HCT116 (cell line): ENCODE measurements at regions not wholly inside any gene's neighbourhood (a gene's known extent, or its start where the extent isn't known, plus 50 kb on each side); places are given as distances from the start of the nearest gene placed in this dataset.

ENCODE experiments used
- ATAC-seq: fragments of 200-7000 bp; cut with Tn5 transposase; 2 replicates; pipeline ENCODE4 v1.9.1; 2020; ENCODE audit warnings: mild to moderate bottlenecking, moderate library complexity
- BruUV-seq: library from RNA; stranded (reverse); fragments of 400-500 nt; replicated peaks from 2 replicates; lab custom pipeline; 2021; lab: Mats Ljungman, UMichigan
- CTCF ChIA-PET: fragments of 300-600 bp; sonication (Branson Sonifier 250); formaldehyde crosslinking; loops from one replicate; lab custom pipeline; 2021; ENCODE audit warnings: antibody characterized with exemption; lab: Charles Lee
- POLR2A ChIA-PET: fragments of 300-600, 350-600 bp; sonication (Branson Sonifier 250); formaldehyde crosslinking; loops from one replicate; lab custom pipeline; 2021; ENCODE audit warnings: antibody characterized with exemption; lab: Charles Lee
- RAD21 ChIA-PET, 2 experiments: fragments of 300-600 bp; sonication (Branson Sonifier 250); formaldehyde crosslinking; loops; one replicate each; lab custom pipeline; 2023; ENCODE audit warnings: low total read pairs in 2 of 2; ENCODE audit not compliant: uncharacterized antibody in 2 of 2, unreplicated experiment in 2 of 2, low non-redundant PET in 1 of 2; lab: Charles Lee
- DNase-seq: peaks from one replicate; pipeline ENCODE4 v3.0.0-alpha.2; 2010; ENCODE audit warnings: low read depth, low spot score
- H2AFZ ChIP-seq: fragments of 200-600 bp; shearing (Covaris generic), sonication (generic); 2 replicates; pipeline ENCODE4 v1.6.1; 2017; ENCODE audit warnings: low read depth, mixed run types, mixed read lengths, antibody characterized with exemption, low read length; ENCODE audit not compliant: poor library complexity, severe bottlenecking
- H3K27ac ChIP-seq: 2 replicates; pipeline ENCODE4 v1.5.1; 2012; ENCODE audit warnings: low read depth, low read length
- H3K27me3 ChIP-seq: fragments of 200-600 bp; sonication (generic); 2 replicates; pipeline ENCODE4 v1.6.1; 2016; ENCODE audit warnings: mixed run types, low read length, mixed read lengths; ENCODE audit not compliant: insufficient read depth
- H3K36me3 ChIP-seq, 2 experiments: fragments of 200-500 bp in 1 of 2; fragments of 200-600 bp in 1 of 2; sonication (Bioruptor generic) in 1 of 2; sonication (generic) in 1 of 2; 2 replicates each; pipeline versions ENCODE4 v1.5.1 to v1.6.1; 2014 to 2016; ENCODE audit warnings: low read length in 2 of 2, inconsistent platforms in 1 of 2, mixed read lengths in 1 of 2, mixed run types in 1 of 2; ENCODE audit not compliant: insufficient read depth in 2 of 2, control insufficient read depth in 1 of 2
- H3K4me1 ChIP-seq, 2 experiments: fragments of 200-600 bp in 1 of 2; sonication (generic) in 1 of 2; 2 replicates each; pipeline versions ENCODE4 v1.5.1 to v1.6.1; 2012 to 2017; ENCODE audit warnings: low read length in 2 of 2, inconsistent platforms in 1 of 2, mild to moderate bottlenecking in 1 of 2, mixed read lengths in 1 of 2, mixed run types in 1 of 2, moderate library complexity in 1 of 2; ENCODE audit not compliant: insufficient read depth in 2 of 2, control insufficient read depth in 1 of 2
- H3K4me2 ChIP-seq: fragments of 200-600 bp; sonication (generic); 2 replicates; pipeline ENCODE4 v1.6.1; 2017; ENCODE audit warnings: mixed run types, low read length, mixed read lengths
- H3K4me3 ChIP-seq, 2 experiments: fragments of 200-600 bp in 1 of 2; sonication (generic) in 1 of 2; replicated peaks in 1 of 2; 2 replicates each; pipeline ENCODE4 v1.5.1; 2011 to 2016; ENCODE audit warnings: low read length in 2 of 2, control low read depth in 1 of 2, low read depth in 1 of 2, mild to moderate bottlenecking in 1 of 2, mixed read lengths in 1 of 2, mixed run types in 1 of 2
- H3K79me2 ChIP-seq: fragments of 200-600 bp; sonication (generic); 2 replicates; pipeline ENCODE4 v1.6.1; 2017; ENCODE audit warnings: mild to moderate bottlenecking, mixed run types, low read length, moderate library complexity, mixed read lengths; ENCODE audit not compliant: insufficient read depth
- H3K9ac ChIP-seq: fragments of 200-600 bp; sonication (generic); 2 replicates; pipeline ENCODE4 v1.6.1; 2016; ENCODE audit warnings: low read length, mixed read lengths
- H3K9me2 ChIP-seq: fragments of 200-600 bp; sonication (generic), shearing (Covaris generic); 2 replicates; pipeline ENCODE4 v1.6.1; 2017; ENCODE audit warnings: mixed run types, mild to moderate bottlenecking, moderate library complexity; ENCODE audit not compliant: insufficient read depth
- H3K9me3 ChIP-seq, 2 experiments: fragments of 200-500 bp in 1 of 2; fragments of 200-600 bp in 1 of 2; sonication (Bioruptor generic) in 1 of 2; sonication (generic) in 1 of 2; 2 replicates each; pipeline ENCODE4 v1.6.1; 2014 to 2017; ENCODE audit warnings: low read length in 2 of 2, mixed read lengths in 2 of 2, inconsistent platforms in 1 of 2, low read depth in 1 of 2, mild to moderate bottlenecking in 1 of 2, mixed run types in 1 of 2, moderate library complexity in 1 of 2; ENCODE audit not compliant: control insufficient read depth in 1 of 2, insufficient read depth in 1 of 2
- H4K20me1 ChIP-seq: fragments of 200-600 bp; sonication (generic), shearing (Covaris generic); 2 replicates; pipeline ENCODE4 v1.6.1; 2017; ENCODE audit warnings: mixed run types, mild to moderate bottlenecking, moderate library complexity; ENCODE audit not compliant: insufficient read depth
- CEBPB ChIP-seq: IDR thresholded peaks from 2 replicates; pipeline ENCODE4 v1.6.1; 2012; ENCODE audit warnings: low read depth
- EGR1 ChIP-seq: IDR thresholded peaks from 2 replicates; pipeline ENCODE4 v1.6.1; 2012; ENCODE audit warnings: low read depth
- ELF1 ChIP-seq: IDR thresholded peaks from 2 replicates; pipeline ENCODE4 v1.6.1; 2012; ENCODE audit warnings: low read depth, borderline replicate concordance
- EZH2 ChIP-seq: fragments of 200-600 bp; sonication (generic); IDR thresholded peaks from 2 replicates; pipeline ENCODE4 v1.6.1; 2017; ENCODE audit warnings: antibody characterized with exemption, mixed run types
- EZH2phosphoT487 ChIP-seq: fragments of 200-600 bp; IDR thresholded peaks from 2 replicates; pipeline ENCODE4 v1.6.1; 2018; ENCODE audit warnings: antibody characterized with exemption, borderline replicate concordance
- MAX ChIP-seq: IDR thresholded peaks from 2 replicates; pipeline ENCODE4 v1.6.1; 2012
- POLR2A ChIP-seq: IDR thresholded peaks from 2 replicates; pipeline ENCODE4 v1.7.0; 2011; ENCODE audit warnings: borderline replicate concordance; ENCODE audit not compliant: insufficient read depth, insufficient read length; ENCODE audit errors: extremely low read depth
- POLR2AphosphoS5 ChIP-seq: IDR thresholded peaks from 2 replicates; pipeline ENCODE4 v1.6.1; 2011; ENCODE audit warnings: mild to moderate bottlenecking, low read depth, low read length, moderate library complexity
- REST ChIP-seq: IDR thresholded peaks from 2 replicates; pipeline ENCODE4 v1.6.1; 2012; ENCODE audit warnings: low read depth
- SIN3A ChIP-seq: IDR thresholded peaks from 2 replicates; pipeline ENCODE4 v1.6.1; 2012; ENCODE audit warnings: low read depth
- SRF ChIP-seq: IDR thresholded peaks from 2 replicates; pipeline ENCODE4 v1.6.1; 2012; ENCODE audit warnings: low read depth
- TCF7L2 ChIP-seq: IDR thresholded peaks from 2 replicates; pipeline ENCODE4 v1.7.0; 2011; ENCODE audit warnings: borderline replicate concordance, inconsistent platforms; ENCODE audit not compliant: insufficient read depth, insufficient read length; ENCODE audit errors: extremely low read depth
- YY1 ChIP-seq: IDR thresholded peaks from 2 replicates; pipeline ENCODE4 v1.6.1; 2011; ENCODE audit warnings: low read length, low read depth, moderate library complexity, mild to moderate bottlenecking; ENCODE audit not compliant: insufficient replicate concordance; ENCODE audit errors: extremely low read depth
- ZBTB33 ChIP-seq: IDR thresholded peaks from 2 replicates; pipeline ENCODE4 v1.6.1; 2011; ENCODE audit warnings: mild to moderate bottlenecking, low read length, moderate library complexity; ENCODE audit not compliant: insufficient replicate concordance; ENCODE audit errors: extremely low read depth
- ZNF274 ChIP-seq: fragments of 200-500 bp; sonication (Bioruptor generic); IDR thresholded peaks from 2 replicates; pipeline ENCODE4 v1.6.1; 2014; ENCODE audit warnings: mild to moderate bottlenecking, low read depth, low read length, inconsistent platforms
- intact Hi-C: fragments of 100-400 bp; cut with micrococcal nuclease; formaldehyde crosslinking; loops from 2 replicates; pipeline ENCODE4 v1.10.0; 2022

GRCh38 chr21:29466532-29466931 lies 167.8 kb downstream of the BACH1 start:
- H3K79me2 ChIP-seq = no peaks in the 10 kb centered on the region
- intact Hi-C loops = no loop called here
- no peak overlapping the region for H3K4me3 ChIP-seq
- TF ChIP-seq EZH2phosphoT487 (no peak), REST (no peak), YY1 (no peak), EZH2 (no peak), ELF1 (no peak)
- DNase-seq = no peak
- no peak overlapping the region for H3K9ac ChIP-seq
- H3K27ac ChIP-seq = no peak overlapping the region
- no peak for ATAC-seq
- no peaks in the 10 kb centered on the region for H3K36me3 ChIP-seq
- H2AFZ ChIP-seq = no peak overlapping the region
- H3K9me2 ChIP-seq = no peaks in the 10 kb centered on the region
- H3K4me2 ChIP-seq = no peak overlapping the region
- RAD21 ChIA-PET = no interaction called here
- no TSS peak for BruUV-seq
- CTCF ChIA-PET = no interaction called here
- H3K27me3 ChIP-seq = no peaks in the 10 kb centered on the region
- H4K20me1 ChIP-seq = no peaks in the 10 kb centered on the region
- POLR2A ChIA-PET = interaction anchor here (0.6 kb wide), 1 partner anchor 393 kb away, joined by 3 read pairs; the partner anchor contains the start of gene CCT8
- no peaks in the 10 kb centered on the region for H3K9me3 ChIP-seq
- no peaks in the 10 kb centered on the region for H3K4me1 ChIP-seq

GRCh38 chr21:29470397-29470796 lies 171.7 kb downstream of the BACH1 start:
- intact Hi-C loops = no loop called here
- Histone ChIP-seq H3K4me3 (no peak overlapping the region), H3K79me2 (no peaks in the 10 kb centered on the region), H3K36me3 (no peaks in the 10 kb centered on the region), H2AFZ (no peak overlapping the region), H3K9me2 (no peaks in the 10 kb centered on the region), H3K4me2 (no peak overlapping the region), H4K20me1 (no peaks in the 10 kb centered on the region), H3K27me3 (no peaks in the 10 kb centered on the region), H3K9ac (no peak overlapping the region), H3K27ac (no peak overlapping the region), H3K9me3 (no peaks in the 10 kb centered on the region), H3K4me1 (no peaks in the 10 kb centered on the region)
- ChIA-PET CTCF (no interaction called here), RAD21 (no interaction called here), POLR2A (no interaction called here)
- ATAC-seq (no peak), DNase-seq (no peak)
- BruUV-seq = no TSS peak
- no peak for TF ChIP-seq SIN3A
- TF ChIP-seq ZBTB33 = no peak
- no peak for TF ChIP-seq CEBPB
- TF ChIP-seq SRF = no peak
- TF ChIP-seq EZH2 = no peak
- TF ChIP-seq EGR1 = no peak
- TF ChIP-seq TCF7L2 = no peak
- TF ChIP-seq POLR2AphosphoS5 = no peak
- TF ChIP-seq MAX = no peak
- TF ChIP-seq POLR2A = no peak
- no peak for TF ChIP-seq ZNF274
- TF ChIP-seq ELF1 = no peak
